A549 (cell line): ENCODE measurements at regions not wholly inside any gene's neighbourhood (a gene's known extent, or its start where the extent isn't known, plus 50 kb on each side); places are given as distances from the start of the nearest gene placed in this dataset.

Experiments
- ATAC-seq, 2 experiments: fragments of 200-7000 bp in 1 of 2; fragments of >200 bp in 1 of 2; cut with Nextera tagmentation in 1 of 2; cut with Tn5 transposase in 1 of 2; 3 replicates each; pipeline versions ENCODE4 v1.8.0 to v1.9.1; 2018 to 2020; ENCODE audit warnings: mild to moderate bottlenecking in 1 of 2, moderate library complexity in 1 of 2
- CTCF ChIA-PET: fragments of 300-600 bp; sonication (Branson Sonifier 250); formaldehyde crosslinking; extraction: SDS; loops from one replicate; lab custom pipeline; 2021; ENCODE audit warnings: antibody characterized with exemption, inconsistent platforms; lab: Yijun Ruan, JAX
- POLR2A ChIA-PET: fragments of 350-600 bp; formaldehyde crosslinking; extraction: SDS; loops from one replicate; lab custom pipeline; 2021; ENCODE audit warnings: antibody characterized with exemption, inconsistent platforms; lab: Yijun Ruan, JAX
- DNase-seq, 2 experiments: peaks; one replicate each; pipeline versions ENCODE4 v3.0.0 to v3.0.0-alpha.2; 2011 to 2016; ENCODE audit warnings: low read depth in 1 of 2, low spot score in 1 of 2
- FAIRE-seq: peaks from 2 replicates; lab custom pipeline; 2011; peaks lifted over from hg19 to GRCh38; lab: Jason Lieb, UNC
- H3K27ac ChIP-seq, 2 experiments: fragments of >200 bp; sonication (Bioruptor Twin); formaldehyde crosslinking; 3 replicates each; pipeline ENCODE4 v1.5.1; 2016 to 2017
- H3K4me1 ChIP-seq: fragments of >200 bp; sonication (Bioruptor Twin); formaldehyde crosslinking; 3 replicates; pipeline ENCODE4 v1.6.1; 2016
- H3K4me2 ChIP-seq: fragments of >200 bp; sonication (Bioruptor Twin); formaldehyde crosslinking; 3 replicates; pipeline ENCODE4 v1.6.1; 2016
- H3K4me3 ChIP-seq: fragments of >200 bp; sonication (Bioruptor Twin); formaldehyde crosslinking; 3 replicates; pipeline ENCODE4 v1.5.1; 2016
- H3K9me3 ChIP-seq: fragments of >200 bp; sonication (Bioruptor Twin); formaldehyde crosslinking; 3 replicates; pipeline ENCODE4 v1.6.1; 2016
- CEBPB ChIP-seq, 2 experiments: fragments of >200 bp in 1 of 2; sonication (Bioruptor Twin) in 1 of 2; formaldehyde crosslinking in 1 of 2; IDR thresholded peaks; 2 replicates each; pipeline ENCODE4 v1.6.1; 2012 to 2016
- CHD4 ChIP-seq: fragments of 200-600 bp; sonication (generic); IDR thresholded peaks from 2 replicates; pipeline ENCODE4 v1.6.1; 2016; ENCODE audit warnings: antibody characterized with exemption, mild to moderate bottlenecking, borderline replicate concordance
- EP300 ChIP-seq, 2 experiments: fragments of >200 bp; sonication (Bioruptor Twin); formaldehyde crosslinking; IDR thresholded peaks; 2 replicates in 1 of 2; 3 replicates in 1 of 2; pipeline ENCODE4 v1.6.1; 2016 to 2017
- NPAS2 ChIP-seq: fragments of 250-450 bp; sonication (Bioruptor Pico); IDR thresholded peaks from 2 replicates; pipeline ENCODE4 v1.8.0; 2022; ENCODE audit warnings: mild to moderate bottlenecking, moderate library complexity, borderline replicate concordance
- PHF8 ChIP-seq: fragments of 200-600 bp; sonication (generic); IDR thresholded peaks from 2 replicates; pipeline ENCODE4 v1.6.1; 2016; ENCODE audit warnings: low read depth, mild to moderate bottlenecking, antibody characterized with exemption, moderate library complexity, borderline replicate concordance
- RAD21 ChIP-seq, 2 experiments: fragments of >200 bp in 1 of 2; sonication (Bioruptor Twin) in 1 of 2; formaldehyde crosslinking in 1 of 2; IDR thresholded peaks in 1 of 2; conservative IDR thresholded peaks in 1 of 2; 2 replicates in 1 of 2; 3 replicates in 1 of 2; pipeline ENCODE4 v1.6.1; 2012 to 2018; ENCODE audit warnings: inconsistent platforms in 1 of 2
- RFX5 ChIP-seq: fragments of 450-650 bp; IDR thresholded peaks from 2 replicates; pipeline ENCODE4 v1.7.1; 2014; ENCODE audit warnings: antibody characterized with exemption, mild to moderate bottlenecking, moderate library complexity
- SMC3 ChIP-seq: fragments of >200 bp; sonication (Bioruptor Twin); formaldehyde crosslinking; IDR thresholded peaks from 3 replicates; pipeline ENCODE4 v1.6.1; 2018; ENCODE audit warnings: inconsistent platforms
- TFCP2L1 ChIP-seq: fragments of 250-450 bp; sonication (Bioruptor Pico); IDR thresholded peaks from 2 replicates; pipeline ENCODE4 v1.5.0; 2021; ENCODE audit warnings: mild to moderate bottlenecking
- ZSCAN20 ChIP-seq: fragments of 250-450 bp; sonication (Bioruptor Pico); IDR thresholded peaks from 2 replicates; pipeline ENCODE4 v1.8.0; 2022; ENCODE audit warnings: mild to moderate bottlenecking, moderate library complexity
- WGBS: methylation state at CpG from one replicate; pipeline ENCODE4 v1.1.6; 2017; ENCODE audit errors: missing lambda C conversion rate; 5-methylcytosine and 5-hydroxymethylcytosine counted together
- small RNA-seq, 6 experiments: library from RNA; depleted of rRNA; stranded (forward); fragments of <200 nt; gene quantifications; one replicate each; pipeline ENCODE3, GENCODE V24; 2012
- TF ChIP-seq, protein P1 (sequence below): fragments of 150-350 bp; IDR thresholded peaks from 2 replicates; pipeline ENCODE4 v1.6.1; 2014; ENCODE audit warnings: low read depth, mild to moderate bottlenecking, low read length
- TF ChIP-seq, protein P2 (sequence below): fragments of 250-450 bp; sonication (Bioruptor Pico); IDR thresholded peaks from 2 replicates; pipeline ENCODE4 v1.5.0; 2021; ENCODE audit warnings: mild to moderate bottlenecking, moderate library complexity, borderline replicate concordance
- TF ChIP-seq, protein P3 (sequence below): fragments of 250-450 bp; sonication (Bioruptor Pico); IDR thresholded peaks from 2 replicates; pipeline ENCODE4 v1.5.0; 2020; ENCODE audit warnings: low read depth, mild to moderate bottlenecking, moderate library complexity
- TF ChIP-seq, protein P4 (sequence below): fragments of >200 bp; sonication (Bioruptor Twin); formaldehyde crosslinking; IDR thresholded peaks from 3 replicates; pipeline ENCODE4 v1.5.1; 2016
- TF ChIP-seq, protein P5 (sequence below): fragments of 450-650 bp; IDR thresholded peaks from 2 replicates; pipeline ENCODE4 v1.6.1; 2014; ENCODE audit warnings: antibody characterized with exemption

DNA sequence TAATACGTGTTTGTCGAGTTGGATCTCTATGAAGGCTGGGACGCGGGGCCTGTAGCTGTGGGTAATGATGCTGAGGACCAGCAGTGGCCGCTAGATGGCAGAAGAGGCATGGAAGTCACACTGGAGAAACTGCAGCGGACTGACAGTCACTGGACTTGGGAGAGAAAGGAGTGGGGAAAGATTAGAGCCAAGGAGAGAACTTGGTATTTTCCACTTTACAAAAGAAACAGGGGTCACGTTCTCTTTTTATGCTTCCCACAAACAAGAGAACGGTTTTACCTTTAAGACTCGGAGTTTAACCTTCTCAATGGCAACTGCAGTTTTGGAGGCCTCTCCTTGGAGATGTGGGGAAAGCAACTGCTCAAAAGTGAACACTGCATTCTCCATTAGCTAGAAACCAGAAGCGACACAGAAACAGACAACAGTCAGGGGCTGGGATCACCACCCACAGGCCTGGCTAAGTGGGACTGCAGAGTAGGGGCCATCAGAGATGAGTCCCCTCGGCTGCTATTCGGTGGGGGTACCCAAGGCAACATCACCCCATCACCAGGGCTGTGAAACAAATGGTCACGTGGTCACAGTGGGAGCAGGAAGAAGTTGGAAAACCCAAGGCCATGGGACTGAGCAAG is 51.1 kb upstream of the EDEM3 start:
- Histone ChIP-seq H3K27ac (0 out of 6 replicates have a peak overlapping the region, but pooled peaks of 1 of the 2 experiments have one; percentile 22), H3K4me1 (no peaks in the 10 kb centered on the region), H3K4me3 (no peak overlapping the region), H3K4me2 (peak overlapping the region; percentile 8; the same call in 1 of the 3 replicates), H3K9me3 (no peaks in the 10 kb centered on the region)
- FAIRE-seq (no peak), DNase-seq (peak; percentile 76 to 83), ATAC-seq (peak; percentile 98 to 100)
- CTCF ChIA-PET, result interaction anchor here (0.5 to 11.3 kb wide), 47 partner anchors 9 to 912 kb away, joined by 3 to 222 read pairs (median 4); partner anchors contain the start of genes EDEM3, NIBAN1 and RNF2
- 19% methylated on average over 13 of the region's 13 CpGs for WGBS
- no peak for TF ChIP-seq TFCP2L1 (CRISPR knock-in tag)
- TF ChIP-seq, protein P1, sequence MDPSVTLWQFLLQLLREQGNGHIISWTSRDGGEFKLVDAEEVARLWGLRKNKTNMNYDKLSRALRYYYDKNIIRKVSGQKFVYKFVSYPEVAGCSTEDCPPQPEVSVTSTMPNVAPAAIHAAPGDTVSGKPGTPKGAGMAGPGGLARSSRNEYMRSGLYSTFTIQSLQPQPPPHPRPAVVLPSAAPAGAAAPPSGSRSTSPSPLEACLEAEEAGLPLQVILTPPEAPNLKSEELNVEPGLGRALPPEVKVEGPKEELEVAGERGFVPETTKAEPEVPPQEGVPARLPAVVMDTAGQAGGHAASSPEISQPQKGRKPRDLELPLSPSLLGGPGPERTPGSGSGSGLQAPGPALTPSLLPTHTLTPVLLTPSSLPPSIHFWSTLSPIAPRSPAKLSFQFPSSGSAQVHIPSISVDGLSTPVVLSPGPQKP, result no peak
- TF ChIP-seq NPAS2, result no peak
- TF ChIP-seq, protein P2, sequence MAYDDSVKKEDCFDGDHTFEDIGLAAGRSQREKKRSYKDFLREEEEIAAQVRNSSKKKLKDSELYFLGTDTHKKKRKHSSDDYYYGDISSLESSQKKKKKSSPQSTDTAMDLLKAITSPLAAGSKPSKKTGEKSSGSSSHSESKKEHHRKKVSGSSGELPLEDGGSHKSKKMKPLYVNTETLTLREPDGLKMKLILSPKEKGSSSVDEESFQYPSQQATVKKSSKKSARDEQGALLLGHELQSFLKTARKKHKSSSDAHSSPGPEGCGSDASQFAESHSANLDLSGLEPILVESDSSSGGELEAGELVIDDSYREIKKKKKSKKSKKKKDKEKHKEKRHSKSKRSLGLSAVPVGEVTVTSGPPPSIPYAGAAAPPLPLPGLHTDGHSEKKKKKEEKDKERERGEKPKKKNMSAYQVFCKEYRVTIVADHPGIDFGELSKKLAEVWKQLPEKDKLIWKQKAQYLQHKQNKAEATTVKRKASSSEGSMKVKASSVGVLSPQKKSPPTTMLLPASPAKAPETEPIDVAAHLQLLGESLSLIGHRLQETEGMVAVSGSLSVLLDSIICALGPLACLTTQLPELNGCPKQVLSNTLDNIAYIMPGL (CRISPR knock-in tag), result no peak
- no peak for TF ChIP-seq EP300 (IDR thresholded peaks at IDR 0.05)
- TF ChIP-seq, protein P3, sequence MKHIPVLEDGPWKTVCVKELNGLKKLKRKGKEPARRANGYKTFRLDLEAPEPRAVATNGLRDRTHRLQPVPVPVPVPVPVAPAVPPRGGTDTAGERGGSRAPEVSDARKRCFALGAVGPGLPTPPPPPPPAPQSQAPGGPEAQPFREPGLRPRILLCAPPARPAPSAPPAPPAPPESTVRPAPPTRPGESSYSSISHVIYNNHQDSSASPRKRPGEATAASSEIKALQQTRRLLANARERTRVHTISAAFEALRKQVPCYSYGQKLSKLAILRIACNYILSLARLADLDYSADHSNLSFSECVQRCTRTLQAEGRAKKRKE (CRISPR knock-in tag), result no peak
- TF ChIP-seq CEBPB (IDR thresholded peaks at IDR 0.05), result no peak
- peak; percentile 96 to 98 for TF ChIP-seq RAD21 (conservative IDR thresholded peaks at IDR 0.05 in 1 of 2, IDR thresholded peaks at IDR 0.05 in 1 of 2)
- no peak for TF ChIP-seq CHD4
- TF ChIP-seq RFX5, result no peak
- TF ChIP-seq, protein P4, sequence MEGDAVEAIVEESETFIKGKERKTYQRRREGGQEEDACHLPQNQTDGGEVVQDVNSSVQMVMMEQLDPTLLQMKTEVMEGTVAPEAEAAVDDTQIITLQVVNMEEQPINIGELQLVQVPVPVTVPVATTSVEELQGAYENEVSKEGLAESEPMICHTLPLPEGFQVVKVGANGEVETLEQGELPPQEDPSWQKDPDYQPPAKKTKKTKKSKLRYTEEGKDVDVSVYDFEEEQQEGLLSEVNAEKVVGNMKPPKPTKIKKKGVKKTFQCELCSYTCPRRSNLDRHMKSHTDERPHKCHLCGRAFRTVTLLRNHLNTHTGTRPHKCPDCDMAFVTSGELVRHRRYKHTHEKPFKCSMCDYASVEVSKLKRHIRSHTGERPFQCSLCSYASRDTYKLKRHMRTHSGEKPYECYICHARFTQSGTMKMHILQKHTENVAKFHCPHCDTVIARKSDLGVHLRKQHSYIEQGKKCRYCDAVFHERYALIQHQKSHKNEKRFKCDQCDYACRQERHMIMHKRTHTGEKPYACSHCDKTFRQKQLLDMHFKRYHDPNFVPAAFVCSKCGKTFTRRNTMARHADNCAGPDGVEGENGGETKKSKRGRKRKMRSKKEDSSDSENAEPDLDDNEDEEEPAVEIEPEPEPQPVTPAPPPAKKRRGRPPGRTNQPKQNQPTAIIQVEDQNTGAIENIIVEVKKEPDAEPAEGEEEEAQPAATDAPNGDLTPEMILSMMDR, result peak; percentile 87
- TF ChIP-seq ZSCAN20 (CRISPR knock-in tag), result no peak
- peak; percentile 94 for TF ChIP-seq SMC3
- TF ChIP-seq PHF8, result no peak
- TF ChIP-seq, protein P5, sequence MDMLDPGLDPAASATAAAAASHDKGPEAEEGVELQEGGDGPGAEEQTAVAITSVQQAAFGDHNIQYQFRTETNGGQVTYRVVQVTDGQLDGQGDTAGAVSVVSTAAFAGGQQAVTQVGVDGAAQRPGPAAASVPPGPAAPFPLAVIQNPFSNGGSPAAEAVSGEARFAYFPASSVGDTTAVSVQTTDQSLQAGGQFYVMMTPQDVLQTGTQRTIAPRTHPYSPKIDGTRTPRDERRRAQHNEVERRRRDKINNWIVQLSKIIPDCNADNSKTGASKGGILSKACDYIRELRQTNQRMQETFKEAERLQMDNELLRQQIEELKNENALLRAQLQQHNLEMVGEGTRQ, result peak; percentile 41; the same call in 1 of the 2 replicates
- POLR2A ChIA-PET, result interaction anchor here (0.6 kb wide), 1 partner anchor 9 kb away, joined by 3 read pairs; no protein-coding TSS in a partner anchor

Small RNAs in the stretch of these regions (small RNA-seq; reads per million reads assigned to genes)
- 0 to 0.43 (median 0) reads per million in 6 experiments for gene RNU7-13P
